CD14-positive monocyte (primary cell): ENCODE measurements at regions not wholly inside any gene's neighbourhood (a gene's known extent, or its start where the extent isn't known, plus 50 kb on each side); places are given as distances from the start of the nearest gene placed in this dataset.

ENCODE experiments used
- DNase-seq, 3 donors: peaks; one replicate each; pipeline ENCODE4 v3.0.0-alpha.2; 2011 to 2022
- H2AFZ ChIP-seq: 2 replicates; pipeline ENCODE4 v1.6.0; 2012; ENCODE audit warnings: mild to moderate bottlenecking, low read depth, low read length, inconsistent platforms; ENCODE audit not compliant: insufficient read depth, poor library complexity, severe bottlenecking
- H3K27ac ChIP-seq, 2 donors: 1 replicate in 1 of 2; 2 replicates in 1 of 2; pipeline ENCODE4 v1.5.1; 2012 to 2013; ENCODE audit warnings: low read length in 2 of 2, control low read depth in 1 of 2, inconsistent platforms in 1 of 2, low read depth in 1 of 2, mild to moderate bottlenecking in 1 of 2
- H3K27me3 ChIP-seq, 2 donors: one replicate each; pipeline versions ENCODE4 v1.6.0 to v1.6.1; 2011 to 2013; ENCODE audit warnings: low read length in 2 of 2; ENCODE audit not compliant: control insufficient read depth in 2 of 2, insufficient read depth in 2 of 2
- H3K36me3 ChIP-seq, 2 donors: replicated peaks in 1 of 2; 1 replicate in 1 of 2; 2 replicates in 1 of 2; pipeline versions ENCODE4 v1.5.1 to v1.6.1; 2012 to 2013; ENCODE audit warnings: low read length in 2 of 2, control low read depth in 1 of 2, inconsistent platforms in 1 of 2, mild to moderate bottlenecking in 1 of 2; ENCODE audit not compliant: insufficient read depth in 2 of 2, control insufficient read depth in 1 of 2
- H3K4me1 ChIP-seq, 2 donors: 1 replicate in 1 of 2; 2 replicates in 1 of 2; pipeline versions ENCODE4 v1.5.1 to v1.6.1; 2012 to 2013; ENCODE audit warnings: low read length in 2 of 2, control low read depth in 1 of 2, inconsistent platforms in 1 of 2, mild to moderate bottlenecking in 1 of 2, moderate library complexity in 1 of 2; ENCODE audit not compliant: insufficient read depth in 2 of 2, control insufficient read depth in 1 of 2
- H3K4me2 ChIP-seq: replicated peaks from 2 replicates; pipeline ENCODE3; 2012; ENCODE audit warnings: low read length, moderate library complexity, mild to moderate bottlenecking; ENCODE audit not compliant: poor library complexity, severe bottlenecking; ENCODE audit errors: extremely low read depth
- H3K4me3 ChIP-seq, 3 experiments: fragments of 200-600 bp in 1 of 3; sonication (generic) in 1 of 3; replicated peaks in 1 of 3; 1 replicate in 2 of 3; 2 replicates in 1 of 3; pipeline ENCODE4 v1.5.1; 2011 to 2013; ENCODE audit warnings: low read length in 3 of 3, mild to moderate bottlenecking in 3 of 3, control low read depth in 2 of 3, low read depth in 2 of 3, inconsistent platforms in 1 of 3, moderate library complexity in 1 of 3
- H3K79me2 ChIP-seq: 2 replicates; pipeline ENCODE4 v1.6.0; 2012; ENCODE audit warnings: mild to moderate bottlenecking, control low read depth, inconsistent platforms, low read length, moderate library complexity; ENCODE audit not compliant: insufficient read depth
- H3K9ac ChIP-seq: 2 replicates; pipeline ENCODE4 v1.6.0; 2017; ENCODE audit warnings: low read length, mild to moderate bottlenecking; ENCODE audit not compliant: insufficient read depth, poor library complexity, severe bottlenecking
- H3K9me3 ChIP-seq, 2 donors: replicated peaks in 1 of 2; 1 replicate in 1 of 2; 2 replicates in 1 of 2; pipeline versions ENCODE4 v1.5.1 to v1.6.1; 2012 to 2013; ENCODE audit warnings: low read length in 2 of 2, control low read depth in 1 of 2; ENCODE audit not compliant: control insufficient read depth in 1 of 2, insufficient read depth in 1 of 2
- H4K20me1 ChIP-seq: 2 replicates; pipeline ENCODE4 v1.6.0; 2012; ENCODE audit warnings: mild to moderate bottlenecking, low read length, control low read depth, moderate library complexity; ENCODE audit not compliant: insufficient read depth
- H3K27ac Mint-ChIP-seq, 7 donors: one replicate each; pipeline ENCODE4 v1.8.0; 2020; ENCODE audit warnings: mild to moderate bottlenecking in 7 of 7, mixed read lengths in 7 of 7, moderate library complexity in 6 of 7, inconsistent platforms in 2 of 7
- H3K27me3 Mint-ChIP-seq, 3 donors: one replicate each; pipeline ENCODE4 v1.8.0; 2021 to 2022; ENCODE audit warnings: low read depth in 3 of 3, mild to moderate bottlenecking in 3 of 3, mixed read lengths in 3 of 3, moderate library complexity in 3 of 3, inconsistent platforms in 1 of 3
- H3K36me3 Mint-ChIP-seq, 2 donors: one replicate each; pipeline ENCODE4 v1.8.0; 2020; ENCODE audit warnings: mixed read lengths in 2 of 2, inconsistent platforms in 1 of 2, mild to moderate bottlenecking in 1 of 2
- H3K4me1 Mint-ChIP-seq: one replicate; pipeline ENCODE4 v1.8.0; 2020; ENCODE audit warnings: mild to moderate bottlenecking, mixed read lengths
- H3K4me3 Mint-ChIP-seq, 2 donors: one replicate each; pipeline ENCODE4 v1.8.0; 2020; ENCODE audit warnings: mild to moderate bottlenecking in 2 of 2, mixed read lengths in 2 of 2, moderate library complexity in 1 of 2
- H3K9me3 Mint-ChIP-seq, 7 donors: one replicate each; pipeline ENCODE4 v1.8.0; 2020 to 2022; ENCODE audit warnings: mixed read lengths in 7 of 7, mild to moderate bottlenecking in 6 of 7, moderate library complexity in 6 of 7, inconsistent platforms in 2 of 7
- WGBS: methylation state at CpG from one replicate; pipeline ENCODE4 v1.1.5; 2013; ENCODE audit warnings: missing lambda C conversion rate; ENCODE audit not compliant: insufficient coverage; 5-methylcytosine and 5-hydroxymethylcytosine counted together
- intact Hi-C, 2 donors: fragments of 100-400 bp; cut with micrococcal nuclease; formaldehyde crosslinking; loops; one replicate each; pipeline versions ENCODE4 v1.15.0 to v1.15.1; 2023
- TF ChIP-seq, protein P1 (sequence below): fragments of 200-600 bp; IDR thresholded peaks from one replicate; pipeline ENCODE4 v1.8.0; 2022; ENCODE audit warnings: antibody characterized with exemption, mild to moderate bottlenecking

DNA sequence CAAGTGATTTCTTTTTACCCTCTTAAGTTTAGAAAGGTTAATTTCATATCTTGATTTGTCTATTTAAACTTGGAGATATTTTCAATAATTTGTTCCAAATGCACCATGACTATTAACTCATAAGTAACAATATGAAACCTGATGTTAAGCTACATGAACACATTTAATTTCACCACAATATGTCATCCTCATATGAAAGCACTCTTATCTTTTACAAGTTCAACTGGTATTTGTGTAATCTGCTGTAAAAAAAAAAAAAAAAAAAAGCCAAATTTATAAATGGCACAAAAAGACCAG is 110.4 kb downstream of the HFE start:
- peak overlapping the region; percentile 91 for H3K4me2 ChIP-seq
- peak overlapping the region; percentile 83 for H3K9ac ChIP-seq
- DNase-seq, result no peak
- TF ChIP-seq, protein P1, sequence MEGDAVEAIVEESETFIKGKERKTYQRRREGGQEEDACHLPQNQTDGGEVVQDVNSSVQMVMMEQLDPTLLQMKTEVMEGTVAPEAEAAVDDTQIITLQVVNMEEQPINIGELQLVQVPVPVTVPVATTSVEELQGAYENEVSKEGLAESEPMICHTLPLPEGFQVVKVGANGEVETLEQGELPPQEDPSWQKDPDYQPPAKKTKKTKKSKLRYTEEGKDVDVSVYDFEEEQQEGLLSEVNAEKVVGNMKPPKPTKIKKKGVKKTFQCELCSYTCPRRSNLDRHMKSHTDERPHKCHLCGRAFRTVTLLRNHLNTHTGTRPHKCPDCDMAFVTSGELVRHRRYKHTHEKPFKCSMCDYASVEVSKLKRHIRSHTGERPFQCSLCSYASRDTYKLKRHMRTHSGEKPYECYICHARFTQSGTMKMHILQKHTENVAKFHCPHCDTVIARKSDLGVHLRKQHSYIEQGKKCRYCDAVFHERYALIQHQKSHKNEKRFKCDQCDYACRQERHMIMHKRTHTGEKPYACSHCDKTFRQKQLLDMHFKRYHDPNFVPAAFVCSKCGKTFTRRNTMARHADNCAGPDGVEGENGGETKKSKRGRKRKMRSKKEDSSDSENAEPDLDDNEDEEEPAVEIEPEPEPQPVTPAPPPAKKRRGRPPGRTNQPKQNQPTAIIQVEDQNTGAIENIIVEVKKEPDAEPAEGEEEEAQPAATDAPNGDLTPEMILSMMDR, result no peak
- no peaks in the 10 kb centered on the region for H3K9me3 ChIP-seq
- Mint-ChIP-seq H3K4me3 (peak overlapping the region; percentile 94 to 98), H3K27me3 (no peaks in the 10 kb centered on the region), H3K9me3 (peaks cover 0 to 3% (median 2%) of the 10 kb centered on the region in 7 donors), H3K36me3 (peaks cover 0 to 2% of the 10 kb centered on the region in 2 donors), H3K27ac (peak overlapping the region; percentile 15 to 98 (median 96)), H3K4me1 (peaks cover 34% of the 10 kb centered on the region)
- no peaks in the 10 kb centered on the region for H3K36me3 ChIP-seq
- intact Hi-C loops, result loop anchor here (5.0 to 10.0 kb wide), 3 partner anchors 73 to 90 kb away; a partner anchor contains a TSS
- no peak overlapping the region for H2AFZ ChIP-seq
- H3K27me3 ChIP-seq, result no peaks in the 10 kb centered on the region
- H3K27ac ChIP-seq, result peak overlapping the region in 1 of 2 donors; percentile 88
- peaks cover 27% of the 10 kb centered on the region for H3K79me2 ChIP-seq
- peaks cover 37 to 55% of the 10 kb centered on the region in 2 donors for H3K4me1 ChIP-seq
- peaks cover 20% of the 10 kb centered on the region for H4K20me1 ChIP-seq
- H3K4me3 ChIP-seq, result peak overlapping the region; percentile 53 to 93 (median 64)

DNA sequence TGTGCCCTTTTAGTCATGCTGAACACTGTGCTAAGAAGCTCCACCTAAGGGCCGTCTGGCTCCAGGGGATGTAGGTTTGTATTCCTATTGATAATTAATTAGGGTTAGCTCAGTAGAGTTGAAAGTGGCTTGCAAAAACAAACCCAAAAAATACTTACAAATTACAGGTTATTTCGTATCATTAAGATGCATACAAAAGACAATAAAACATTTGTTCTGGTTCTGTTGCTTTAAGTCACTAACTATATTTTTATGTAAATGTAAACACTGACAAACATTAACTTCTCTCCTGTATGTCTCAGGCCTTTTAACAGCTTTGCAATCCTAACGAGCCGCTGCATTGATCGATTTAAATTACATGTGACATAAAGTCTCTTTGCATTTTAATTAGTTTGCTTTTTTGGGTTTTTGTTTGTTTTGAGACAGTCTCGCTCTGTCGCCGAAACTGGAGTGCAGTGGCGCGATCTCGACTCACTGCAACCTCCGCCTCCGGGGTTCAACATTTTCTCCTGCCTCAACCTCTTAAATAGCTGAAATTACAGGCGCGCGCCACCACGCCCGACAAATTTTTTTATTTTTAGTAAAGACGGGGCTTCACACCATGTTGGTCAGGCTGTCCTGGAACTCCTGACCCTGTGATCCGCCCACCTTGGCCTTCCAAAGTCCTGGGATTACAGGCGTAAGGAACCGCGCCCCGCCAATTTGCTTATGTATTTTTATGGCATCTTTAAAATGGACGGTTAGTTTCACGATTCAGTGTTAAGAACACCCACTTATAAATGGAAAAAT is 110.9 kb downstream of the HFE start:
- H3K9me3 ChIP-seq, result no peaks in the 10 kb centered on the region

More for the DNA sequence above, 110.9 kb downstream of the HFE start:
- H3K27me3 Mint-ChIP-seq, result no peaks in the 10 kb centered on the region
- Histone ChIP-seq H3K79me2 (peaks cover 27% of the 10 kb centered on the region), H3K4me3 (peak overlapping the region; percentile 53 to 93 (median 64)), H3K9ac (peak overlapping the region; percentile 83), H3K4me2 (peak overlapping the region; percentile 91), H3K36me3 (no peaks in the 10 kb centered on the region), H3K27ac (peak overlapping the region; percentile 88 to 93), H2AFZ (peak overlapping the region; percentile 71), H3K27me3 (no peaks in the 10 kb centered on the region), H3K4me1 (peaks cover 37 to 58% of the 10 kb centered on the region in 2 donors), H4K20me1 (peaks cover 20% of the 10 kb centered on the region)
- peaks cover 0 to 3% (median 2%) of the 10 kb centered on the region in 7 donors for H3K9me3 Mint-ChIP-seq
- H3K4me1 Mint-ChIP-seq, result peaks cover 35% of the 10 kb centered on the region
- DNase-seq, result no peak
- H3K27ac Mint-ChIP-seq, result peak overlapping the region; percentile 94 to 98 (median 97)
- intact Hi-C loops, result loop anchor here (5.0 to 10.0 kb wide), 3 partner anchors 73 to 89 kb away; a partner anchor contains a TSS
- H3K36me3 Mint-ChIP-seq, result peaks cover 0 to 2% of the 10 kb centered on the region in 2 donors
- H3K4me3 Mint-ChIP-seq, result peak overlapping the region; percentile 94 to 98
- WGBS, result 0% methylated on average over 13 of the region's 26 CpGs
- TF ChIP-seq, protein P1, result no peak
